Loucy (cell line): ENCODE measurements at regions not wholly inside any gene's neighbourhood (a gene's known extent, or its start where the extent isn't known, plus 50 kb on each side); places are given as distances from the start of the nearest gene placed in this dataset.

ENCODE experiments used
- EZH2phosphoT487 ChIP-seq: fragments of 200-600 bp; IDR thresholded peaks from 2 replicates; pipeline ENCODE4 v1.6.1; 2018; ENCODE audit warnings: antibody characterized with exemption, mild to moderate bottlenecking, moderate library complexity, borderline replicate concordance
- TF ChIP-seq, protein P1 (sequence below): fragments of 200-600 bp; sonication (generic); conservative IDR thresholded peaks from 2 replicates; pipeline ENCODE4 v1.5.1; 2014; ENCODE audit warnings: mild to moderate bottlenecking, antibody characterized with exemption, low read length

DNA sequence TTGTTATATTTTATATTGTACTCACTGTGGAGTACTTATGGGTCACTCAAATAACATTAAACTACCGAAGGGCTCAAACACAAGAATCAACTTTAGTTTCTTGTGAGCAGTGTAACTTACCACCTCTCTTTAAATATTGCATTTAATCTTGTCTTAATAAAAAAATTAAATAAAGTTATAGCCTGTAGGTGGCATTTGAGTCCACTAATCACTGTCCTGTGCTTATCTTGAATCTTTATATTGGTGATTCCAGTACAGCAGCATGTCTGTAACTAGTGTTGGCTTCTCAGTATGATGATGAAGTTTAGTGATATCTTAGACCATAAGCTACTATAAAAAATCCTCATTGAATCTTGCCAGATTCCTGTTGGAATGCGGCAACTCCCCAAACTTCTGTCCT, 313.8 kb downstream of the FAM170A start:
- TF ChIP-seq, protein P1, sequence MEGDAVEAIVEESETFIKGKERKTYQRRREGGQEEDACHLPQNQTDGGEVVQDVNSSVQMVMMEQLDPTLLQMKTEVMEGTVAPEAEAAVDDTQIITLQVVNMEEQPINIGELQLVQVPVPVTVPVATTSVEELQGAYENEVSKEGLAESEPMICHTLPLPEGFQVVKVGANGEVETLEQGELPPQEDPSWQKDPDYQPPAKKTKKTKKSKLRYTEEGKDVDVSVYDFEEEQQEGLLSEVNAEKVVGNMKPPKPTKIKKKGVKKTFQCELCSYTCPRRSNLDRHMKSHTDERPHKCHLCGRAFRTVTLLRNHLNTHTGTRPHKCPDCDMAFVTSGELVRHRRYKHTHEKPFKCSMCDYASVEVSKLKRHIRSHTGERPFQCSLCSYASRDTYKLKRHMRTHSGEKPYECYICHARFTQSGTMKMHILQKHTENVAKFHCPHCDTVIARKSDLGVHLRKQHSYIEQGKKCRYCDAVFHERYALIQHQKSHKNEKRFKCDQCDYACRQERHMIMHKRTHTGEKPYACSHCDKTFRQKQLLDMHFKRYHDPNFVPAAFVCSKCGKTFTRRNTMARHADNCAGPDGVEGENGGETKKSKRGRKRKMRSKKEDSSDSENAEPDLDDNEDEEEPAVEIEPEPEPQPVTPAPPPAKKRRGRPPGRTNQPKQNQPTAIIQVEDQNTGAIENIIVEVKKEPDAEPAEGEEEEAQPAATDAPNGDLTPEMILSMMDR, result no peak
- no peak for TF ChIP-seq EZH2phosphoT487
